Panc1 (cell line): ENCODE measurements at regions not wholly inside any gene's neighbourhood (a gene's known extent, or its start where the extent isn't known, plus 50 kb on each side); places are given as distances from the start of the nearest gene placed in this dataset.

Experiments used
- CTCF ChIP-seq: fragments of 450-650 bp; IDR thresholded peaks from 2 replicates; pipeline ENCODE4 v1.5.1; 2017; ENCODE audit warnings: mild to moderate bottlenecking
- POLR2AphosphoS5 ChIP-seq: IDR thresholded peaks from 2 replicates; pipeline ENCODE4 v1.6.1; 2012; ENCODE audit warnings: mild to moderate bottlenecking, low read depth, low read length, moderate library complexity
- REST ChIP-seq, 2 experiments: IDR thresholded peaks; 2 replicates each; pipeline ENCODE4 v1.6.1; 2011 to 2012; ENCODE audit warnings: low read depth in 2 of 2, control low read depth in 1 of 2, low read length in 1 of 2, mild to moderate bottlenecking in 1 of 2, moderate library complexity in 1 of 2; ENCODE audit not compliant: insufficient read depth in 1 of 2
- TCF7L2 ChIP-seq: IDR thresholded peaks from 2 replicates; pipeline ENCODE4 v1.6.1; 2011; ENCODE audit warnings: mild to moderate bottlenecking, low read depth, low read length, inconsistent platforms

- TF ChIP-seq POLR2AphosphoS5 (no peak), REST (IDR thresholded peaks at IDR 0.05; ENCODE audit: insufficient read depth in 1 of 2, low read depth in 2 of 2, low read length in 1 of 2) (no peak), CTCF (no peak), TCF7L2 (no peak)
Observed at GRCh38 chr2:120809609-120810440, 74.2 kb downstream of the GLI2 start.
